ENCODE measurements at regions not wholly inside any gene's neighbourhood (a gene's known extent, or its start where the extent isn't known, plus 50 kb on each side); places are given as distances from the start of the nearest gene placed in this dataset.

DNA sequence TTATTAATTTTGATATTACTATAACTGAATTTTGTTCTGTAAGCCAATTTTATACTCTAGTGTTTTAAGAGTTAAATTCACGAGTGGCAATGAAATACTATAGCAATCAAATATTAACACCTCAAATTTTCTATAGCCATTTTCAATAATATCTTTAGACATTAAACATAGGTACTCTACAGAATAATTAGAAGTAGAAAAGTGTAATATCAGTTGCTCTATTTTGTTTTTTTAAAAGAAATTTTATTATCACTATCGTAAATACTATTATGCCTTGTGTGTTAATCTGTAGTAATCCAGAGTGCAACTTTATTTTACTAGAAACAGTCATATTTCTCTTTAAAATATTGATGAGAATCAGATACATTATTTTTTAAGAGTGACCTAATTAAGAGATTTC, 691.2 kb downstream of the USP25 start:
- Histone ChIP-seq H4K20me1 (ENCODE audit: insufficient read depth, low read length) (no peaks in the 10 kb centered on the region), H3K36me3 (ENCODE audit: insufficient read depth, low read length) (no peaks in the 10 kb centered on the region), H3K79me2 (ENCODE audit: insufficient read depth, low read length) (peaks cover 26% of the 10 kb centered on the region), H3K4me1 (ENCODE audit: insufficient read depth, low read length) (peaks cover 35% of the 10 kb centered on the region), H2AFZ (ENCODE audit: low read length) (no peak overlapping the region), H3K4me2 (ENCODE audit: insufficient read depth, low read length) (peak overlapping the region; percentile 88), H3K9me3 (ENCODE audit: low read depth, low read length) (no peaks in the 10 kb centered on the region), H3K4me3 (ENCODE audit: insufficient read depth, low read length) (peak overlapping the region; percentile 59), H3K27me3 (ENCODE audit: insufficient read depth, low read length) (no peaks in the 10 kb centered on the region), H3K27ac (ENCODE audit: low read depth, low read length) (peak overlapping the region; percentile 65)
- no peak for DNase-seq (ENCODE audit: insufficient read length, low spot score, missing footprints)
- TF ChIP-seq, protein P1, sequence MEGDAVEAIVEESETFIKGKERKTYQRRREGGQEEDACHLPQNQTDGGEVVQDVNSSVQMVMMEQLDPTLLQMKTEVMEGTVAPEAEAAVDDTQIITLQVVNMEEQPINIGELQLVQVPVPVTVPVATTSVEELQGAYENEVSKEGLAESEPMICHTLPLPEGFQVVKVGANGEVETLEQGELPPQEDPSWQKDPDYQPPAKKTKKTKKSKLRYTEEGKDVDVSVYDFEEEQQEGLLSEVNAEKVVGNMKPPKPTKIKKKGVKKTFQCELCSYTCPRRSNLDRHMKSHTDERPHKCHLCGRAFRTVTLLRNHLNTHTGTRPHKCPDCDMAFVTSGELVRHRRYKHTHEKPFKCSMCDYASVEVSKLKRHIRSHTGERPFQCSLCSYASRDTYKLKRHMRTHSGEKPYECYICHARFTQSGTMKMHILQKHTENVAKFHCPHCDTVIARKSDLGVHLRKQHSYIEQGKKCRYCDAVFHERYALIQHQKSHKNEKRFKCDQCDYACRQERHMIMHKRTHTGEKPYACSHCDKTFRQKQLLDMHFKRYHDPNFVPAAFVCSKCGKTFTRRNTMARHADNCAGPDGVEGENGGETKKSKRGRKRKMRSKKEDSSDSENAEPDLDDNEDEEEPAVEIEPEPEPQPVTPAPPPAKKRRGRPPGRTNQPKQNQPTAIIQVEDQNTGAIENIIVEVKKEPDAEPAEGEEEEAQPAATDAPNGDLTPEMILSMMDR (IDR thresholded peaks at IDR 0.05; ENCODE audit: extremely low read depth, low read depth, low read length) = no peak

DNA sequence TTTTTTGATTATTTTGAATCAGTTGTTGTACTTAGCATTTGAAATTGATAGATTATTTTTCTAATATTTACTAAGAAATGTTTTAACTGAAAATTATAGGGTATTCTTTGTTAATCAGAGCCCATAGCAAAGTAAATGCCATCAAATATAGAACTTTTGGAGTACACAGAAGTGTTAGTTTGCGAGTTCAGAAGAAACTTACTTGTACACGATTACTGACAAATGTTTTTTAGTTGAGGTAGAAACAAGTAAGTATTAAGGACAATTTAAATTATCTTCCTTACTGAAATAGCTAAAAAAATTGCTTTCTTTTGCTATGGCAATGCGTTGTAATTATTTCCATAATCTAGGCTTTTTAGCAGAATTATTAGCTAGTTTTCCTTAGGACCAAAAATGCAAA, 692.2 kb downstream of the USP25 start:
- H3K27ac ChIP-seq (ENCODE audit: low read depth, low read length) = no peak overlapping the region
- no peak overlapping the region for H3K4me3 ChIP-seq (ENCODE audit: insufficient read depth, low read length)
- TF ChIP-seq, protein P1 (IDR thresholded peaks at IDR 0.05; ENCODE audit: extremely low read depth, low read depth, low read length) = no peak
- no peaks in the 10 kb centered on the region for H3K9me3 ChIP-seq (ENCODE audit: low read depth, low read length)
- H3K79me2 ChIP-seq (ENCODE audit: insufficient read depth, low read length) = peaks cover 27% of the 10 kb centered on the region
- DNase-seq (ENCODE audit: insufficient read length, low spot score, missing footprints) = no peak
- H3K36me3 ChIP-seq (ENCODE audit: insufficient read depth, low read length) = no peaks in the 10 kb centered on the region
- no peak overlapping the region for H2AFZ ChIP-seq (ENCODE audit: low read length)
- H3K27me3 ChIP-seq (ENCODE audit: insufficient read depth, low read length) = no peaks in the 10 kb centered on the region
- peak overlapping the region; percentile 18 for H3K4me2 ChIP-seq (ENCODE audit: insufficient read depth, low read length)
- H3K4me1 ChIP-seq (ENCODE audit: insufficient read depth, low read length) = peaks cover 35% of the 10 kb centered on the region
- H4K20me1 ChIP-seq (ENCODE audit: insufficient read depth, low read length) = no peaks in the 10 kb centered on the region

DNA sequence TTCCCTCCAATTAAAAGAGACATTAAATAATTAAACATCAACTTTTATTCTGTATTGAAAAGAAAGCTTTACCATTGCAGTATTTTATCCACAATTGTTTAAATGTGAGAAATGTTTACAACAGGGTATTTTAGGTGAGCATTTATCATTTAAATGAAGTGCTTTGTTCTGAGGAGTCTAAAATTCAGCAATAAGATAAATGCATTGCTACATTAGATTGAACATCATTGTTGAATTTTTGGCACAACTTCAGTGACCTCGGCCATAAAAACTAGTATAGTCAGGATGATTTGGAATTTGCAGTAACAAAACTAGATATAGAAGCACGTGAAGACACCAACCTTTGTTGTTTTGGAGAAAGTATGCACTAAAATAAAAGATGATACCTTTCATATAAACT, 692.9 kb downstream of the USP25 start:
- no peak overlapping the region for H3K4me3 ChIP-seq (ENCODE audit: insufficient read depth, low read length)
- no peak for DNase-seq (ENCODE audit: insufficient read length, low spot score, missing footprints)

DNA sequence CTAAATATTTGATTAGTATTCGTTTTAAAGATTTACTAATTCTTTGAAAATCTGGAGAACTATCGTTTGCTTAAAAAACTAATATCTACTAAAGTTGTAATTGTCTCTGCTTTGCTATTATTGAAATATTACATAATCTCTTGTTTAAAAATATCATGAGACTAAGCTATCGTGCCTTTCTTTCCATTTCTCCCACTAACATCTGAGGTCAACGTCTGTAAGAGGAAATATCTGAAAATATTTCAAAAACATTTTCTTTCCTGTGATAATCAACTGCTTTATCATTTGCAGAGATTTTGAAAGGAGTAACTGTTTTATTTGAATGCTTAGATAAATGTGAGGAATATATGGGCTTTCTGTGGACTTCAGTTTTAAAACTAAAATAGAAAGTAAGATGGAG, 694.1 kb downstream of the USP25 start:
- Histone ChIP-seq H2AFZ (ENCODE audit: low read length) (peak overlapping the region; percentile 74), H3K9me3 (ENCODE audit: low read depth, low read length) (no peaks in the 10 kb centered on the region), H3K27me3 (ENCODE audit: insufficient read depth, low read length) (no peaks in the 10 kb centered on the region), H4K20me1 (ENCODE audit: insufficient read depth, low read length) (no peaks in the 10 kb centered on the region), H3K36me3 (ENCODE audit: insufficient read depth, low read length) (no peaks in the 10 kb centered on the region), H3K4me3 (ENCODE audit: insufficient read depth, low read length) (peak overlapping the region; percentile 65), H3K4me2 (ENCODE audit: insufficient read depth, low read length) (peak overlapping the region; percentile 92), H3K79me2 (ENCODE audit: insufficient read depth, low read length) (peaks cover 31% of the 10 kb centered on the region), H3K4me1 (ENCODE audit: insufficient read depth, low read length) (peaks cover 25% of the 10 kb centered on the region), H3K27ac (ENCODE audit: low read depth, low read length) (peak overlapping the region; percentile 63)
- no peak for DNase-seq (ENCODE audit: insufficient read length, low spot score, missing footprints)
- TF ChIP-seq, protein P1 (IDR thresholded peaks at IDR 0.05; ENCODE audit: extremely low read depth, low read depth, low read length) = no peak

More for the DNA sequence above, 692.9 kb downstream of the USP25 start:
- Histone ChIP-seq H3K9me3 (ENCODE audit: low read depth, low read length) (no peaks in the 10 kb centered on the region), H2AFZ (ENCODE audit: low read length) (no peak overlapping the region), H3K27me3 (ENCODE audit: insufficient read depth, low read length) (no peaks in the 10 kb centered on the region), H3K36me3 (ENCODE audit: insufficient read depth, low read length) (no peaks in the 10 kb centered on the region), H3K27ac (ENCODE audit: low read depth, low read length) (no peak overlapping the region), H3K79me2 (ENCODE audit: insufficient read depth, low read length) (peaks cover 31% of the 10 kb centered on the region), H3K4me1 (ENCODE audit: insufficient read depth, low read length) (peaks cover 35% of the 10 kb centered on the region), H4K20me1 (ENCODE audit: insufficient read depth, low read length) (no peaks in the 10 kb centered on the region), H3K4me2 (ENCODE audit: insufficient read depth, low read length) (peak overlapping the region; percentile 92)
- TF ChIP-seq, protein P1 (IDR thresholded peaks at IDR 0.05; ENCODE audit: extremely low read depth, low read depth, low read length) = no peak
